ENCODE measurements at regions not wholly inside any gene's neighbourhood (a gene's known extent, or its start where the extent isn't known, plus 50 kb on each side); places are given as distances from the start of the nearest gene placed in this dataset.

- no peak for TF ChIP-seq POLR2A (IDR thresholded peaks at IDR 0.05)
- TF ChIP-seq, protein P1, sequence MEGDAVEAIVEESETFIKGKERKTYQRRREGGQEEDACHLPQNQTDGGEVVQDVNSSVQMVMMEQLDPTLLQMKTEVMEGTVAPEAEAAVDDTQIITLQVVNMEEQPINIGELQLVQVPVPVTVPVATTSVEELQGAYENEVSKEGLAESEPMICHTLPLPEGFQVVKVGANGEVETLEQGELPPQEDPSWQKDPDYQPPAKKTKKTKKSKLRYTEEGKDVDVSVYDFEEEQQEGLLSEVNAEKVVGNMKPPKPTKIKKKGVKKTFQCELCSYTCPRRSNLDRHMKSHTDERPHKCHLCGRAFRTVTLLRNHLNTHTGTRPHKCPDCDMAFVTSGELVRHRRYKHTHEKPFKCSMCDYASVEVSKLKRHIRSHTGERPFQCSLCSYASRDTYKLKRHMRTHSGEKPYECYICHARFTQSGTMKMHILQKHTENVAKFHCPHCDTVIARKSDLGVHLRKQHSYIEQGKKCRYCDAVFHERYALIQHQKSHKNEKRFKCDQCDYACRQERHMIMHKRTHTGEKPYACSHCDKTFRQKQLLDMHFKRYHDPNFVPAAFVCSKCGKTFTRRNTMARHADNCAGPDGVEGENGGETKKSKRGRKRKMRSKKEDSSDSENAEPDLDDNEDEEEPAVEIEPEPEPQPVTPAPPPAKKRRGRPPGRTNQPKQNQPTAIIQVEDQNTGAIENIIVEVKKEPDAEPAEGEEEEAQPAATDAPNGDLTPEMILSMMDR (IDR thresholded peaks at IDR 0.05): no peak
These were observed 571.8 kb downstream of the NUP35 start for GRCh38 chr2:183696028-183696427.

Data from Peyer's patch (tissue), 4 donors.